HG02763 (cell line): ENCODE measurements at regions not wholly inside any gene's neighbourhood (a gene's known extent, or its start where the extent isn't known, plus 50 kb on each side); places are given as distances from the start of the nearest gene placed in this dataset.

Source experiments
- ATAC-seq: cut with Tn5 transposase; IDR thresholded peaks from one replicate; pipeline ENCODE4 v1.9.1; 2021; ENCODE audit warnings: mild to moderate bottlenecking, moderate library complexity; ENCODE audit not compliant: unreplicated experiment

GRCh38 chr5:87877495-87877894 is 391.1 kb downstream of the TMEM161B start:
- no peak for ATAC-seq

GRCh38 chr5:87877023-87877422 is 391.6 kb downstream of the TMEM161B start:
- no peak for ATAC-seq

DNA sequence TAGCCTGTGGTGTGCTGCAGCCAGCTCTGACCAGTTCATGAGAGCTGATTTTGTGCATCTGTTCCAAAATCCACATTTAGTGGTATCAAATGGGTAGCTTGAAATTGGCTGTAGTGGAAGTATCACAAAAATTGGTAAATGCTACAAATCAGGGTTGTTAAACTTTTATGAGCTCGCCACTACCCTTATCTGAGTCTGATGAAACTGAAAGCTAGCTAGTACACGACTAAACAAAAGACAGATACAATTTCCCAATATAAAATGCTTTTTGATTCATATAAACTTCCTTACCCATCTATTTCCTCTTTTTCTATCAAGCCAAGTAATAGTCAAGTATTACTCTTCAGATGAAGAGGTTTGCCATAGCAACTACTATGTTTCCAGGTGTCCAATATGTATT is 392.0 kb downstream of the TMEM161B start:
- no peak for ATAC-seq

- no peak for ATAC-seq
These were observed 395.7 kb downstream of the TMEM161B start for GRCh38 chr5:87872986-87873385.

DNA sequence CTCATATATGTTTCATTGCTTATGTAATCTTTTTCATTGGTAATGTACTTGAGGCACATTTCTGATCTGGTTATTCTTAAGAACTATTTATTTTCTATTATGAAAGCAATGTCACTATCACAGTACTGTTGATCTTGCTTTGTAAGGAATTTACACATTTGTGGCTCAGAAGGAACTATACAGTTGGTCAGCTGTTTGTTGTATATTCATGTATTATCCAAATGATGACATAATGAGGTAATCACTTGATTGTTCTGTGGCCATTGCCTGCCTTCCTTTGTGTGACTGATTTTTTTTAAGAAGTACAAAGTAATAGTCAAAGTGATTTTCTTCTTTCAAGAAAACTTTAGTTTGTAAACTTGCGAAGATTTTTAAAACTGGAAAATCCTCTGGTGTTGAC is 399.9 kb downstream of the TMEM161B start:
- no peak for ATAC-seq

GRCh38 chr5:87867281-87867680 is 401.4 kb downstream of the TMEM161B start:
- ATAC-seq = no peak

DNA sequence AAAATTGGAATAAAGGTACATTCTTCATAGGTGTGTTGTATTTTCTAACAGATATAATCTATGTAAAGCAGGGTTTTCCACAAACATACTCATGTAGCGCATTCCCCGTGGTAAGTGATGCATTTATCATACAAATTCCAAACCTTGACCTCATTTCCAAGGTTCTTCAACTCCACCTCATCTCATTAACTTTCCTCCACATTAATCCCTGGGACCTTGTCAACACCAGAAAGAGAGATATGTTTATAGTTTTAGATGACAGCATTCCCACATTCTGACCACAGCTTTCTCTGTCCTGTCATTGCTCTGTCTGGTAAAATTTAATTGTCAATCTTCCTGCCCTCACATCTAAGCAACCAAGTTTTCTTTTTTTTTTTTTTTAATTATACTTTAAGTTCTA is 415.1 kb downstream of the TMEM161B start:
- ATAC-seq = no peak

DNA sequence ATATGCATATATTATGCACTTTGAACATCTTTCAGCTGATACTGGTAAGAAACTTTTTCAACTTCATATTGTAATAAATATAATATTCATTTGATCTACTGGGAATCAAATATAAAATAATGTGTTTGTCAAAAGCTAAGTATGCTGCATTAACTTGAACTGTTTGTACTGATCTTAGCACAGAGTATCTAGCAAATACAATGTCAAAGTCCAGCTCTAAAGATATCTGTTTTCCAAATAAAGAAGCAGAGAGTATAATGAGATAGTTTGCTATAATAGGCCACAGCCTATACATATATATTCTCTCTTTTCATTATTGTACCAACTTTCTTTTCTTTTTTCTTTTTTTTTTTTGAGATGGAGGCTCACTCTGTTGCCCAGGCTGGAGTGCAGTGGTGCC is 417.0 kb downstream of the TMEM161B start:
- no peak for ATAC-seq

DNA sequence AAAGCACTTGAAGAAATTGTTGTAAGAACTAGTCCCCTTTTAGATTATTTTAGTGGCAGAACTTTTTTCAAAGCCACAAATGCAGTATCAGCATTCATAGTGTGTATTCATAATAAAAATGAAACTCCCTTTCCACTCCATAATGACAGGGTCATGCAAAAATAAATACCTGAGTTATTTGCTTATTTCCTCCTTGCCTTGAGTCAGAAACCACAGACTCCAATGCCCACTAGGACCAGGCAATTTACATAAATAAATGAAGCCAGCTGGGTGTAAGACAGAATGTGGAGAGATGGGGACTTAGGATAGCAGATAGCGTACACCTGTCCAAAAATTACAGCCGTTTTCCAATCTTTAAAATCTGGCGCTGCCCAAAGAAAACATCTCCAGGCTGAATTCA is 417.8 kb downstream of the TMEM161B start:
- ATAC-seq = no peak

- ATAC-seq = no peak
These were observed 422.9 kb downstream of the TMEM161B start for GRCh38 chr5:87845734-87846133.

DNA sequence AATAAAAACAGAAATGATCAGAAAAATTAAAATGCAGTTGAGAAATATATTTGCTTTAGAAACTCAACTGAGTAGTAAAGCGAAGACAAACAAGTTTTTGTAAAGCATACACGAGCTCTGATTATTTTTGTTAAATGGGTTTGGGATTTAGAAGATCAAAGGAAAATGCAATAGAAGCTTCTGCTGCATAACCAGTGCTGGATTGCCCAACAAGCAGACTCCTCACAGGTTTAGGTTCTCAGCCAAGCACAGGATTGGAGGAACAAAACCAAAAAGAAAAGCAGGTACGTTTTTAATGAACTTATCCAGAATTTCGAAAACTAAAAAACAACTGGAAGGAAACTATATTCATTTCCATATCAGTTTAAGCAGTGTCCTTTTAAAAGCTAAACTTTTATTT is 423.8 kb downstream of the TMEM161B start:
- no peak for ATAC-seq

DNA sequence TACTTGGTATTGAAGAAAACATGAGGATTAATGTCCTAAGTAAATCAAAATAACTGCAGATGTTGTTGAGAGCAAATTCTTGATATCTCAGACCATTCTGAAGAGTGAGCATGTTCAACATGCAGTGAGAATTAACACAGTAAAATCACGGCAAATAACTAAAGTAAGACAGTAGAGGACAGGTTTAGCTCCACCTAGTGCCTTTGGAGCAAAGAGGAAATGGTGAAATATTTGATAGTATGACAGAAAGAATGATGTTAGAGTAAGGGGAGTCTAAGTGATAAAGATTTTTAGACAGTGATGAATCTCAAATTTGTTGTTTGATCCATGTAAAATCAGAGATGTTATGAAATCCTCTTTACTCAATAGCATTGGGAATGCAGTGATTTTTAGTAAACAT is 424.2 kb downstream of the TMEM161B start:
- no peak for ATAC-seq

DNA sequence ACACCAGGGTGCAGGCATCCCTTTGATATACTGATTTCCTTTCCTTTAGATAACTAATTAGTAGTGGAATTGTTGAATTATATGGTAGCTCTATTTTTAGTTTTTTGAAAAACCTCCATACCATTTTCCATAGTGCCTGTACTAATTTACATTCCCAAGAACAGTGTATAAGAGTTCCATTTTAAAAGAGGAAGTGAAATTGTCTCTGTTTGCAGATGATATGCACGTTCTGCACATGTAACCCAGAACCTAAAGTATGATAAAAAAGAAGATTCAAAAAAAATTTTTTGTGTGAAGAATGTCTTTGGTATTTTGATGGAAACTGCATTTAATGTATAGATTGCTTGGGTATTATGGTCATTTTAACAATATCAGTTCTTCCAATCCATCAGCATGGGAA is 424.0 kb upstream of the CCNH start:
- no peak for ATAC-seq

GRCh38 chr5:87831499-87831898 is 418.8 kb upstream of the CCNH start:
- no peak for ATAC-seq

GRCh38 chr5:87829217-87829551 is 416.5 kb upstream of the CCNH start:
- ATAC-seq = no peak

GRCh38 chr5:87828545-87829216 is 416.0 kb upstream of the CCNH start:
- ATAC-seq = no peak

GRCh38 chr5:87827539-87827938 is 414.8 kb upstream of the CCNH start:
- ATAC-seq = no peak

- ATAC-seq = no peak
These were observed 413.8 kb upstream of the CCNH start for GRCh38 chr5:87826507-87826906.

GRCh38 chr5:87825583-87825982 is 412.9 kb upstream of the CCNH start:
- no peak for ATAC-seq

DNA sequence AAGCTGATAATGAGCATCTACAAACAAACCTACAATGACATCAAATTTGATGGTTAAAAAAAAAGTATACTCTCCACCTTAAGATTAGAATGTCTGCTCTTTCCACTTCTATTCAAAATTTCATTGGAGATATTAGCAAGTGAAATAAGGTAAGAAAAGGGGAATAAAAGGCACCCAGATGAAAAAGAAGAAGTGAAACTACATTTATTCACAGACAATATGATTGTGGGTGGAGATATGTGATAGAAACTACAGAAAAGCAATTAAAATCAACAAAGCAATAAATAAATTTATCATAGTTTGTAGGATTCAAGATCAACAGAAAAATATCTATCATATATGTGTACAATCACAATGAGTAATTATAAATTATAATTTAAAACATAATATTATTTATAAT is 395.1 kb upstream of the CCNH start:
- no peak for ATAC-seq

- no peak for ATAC-seq
These were observed 390.6 kb upstream of the CCNH start for GRCh38 chr5:87803352-87803751.

GRCh38 chr5:87791869-87792268 is 379.1 kb upstream of the CCNH start:
- no peak for ATAC-seq

DNA sequence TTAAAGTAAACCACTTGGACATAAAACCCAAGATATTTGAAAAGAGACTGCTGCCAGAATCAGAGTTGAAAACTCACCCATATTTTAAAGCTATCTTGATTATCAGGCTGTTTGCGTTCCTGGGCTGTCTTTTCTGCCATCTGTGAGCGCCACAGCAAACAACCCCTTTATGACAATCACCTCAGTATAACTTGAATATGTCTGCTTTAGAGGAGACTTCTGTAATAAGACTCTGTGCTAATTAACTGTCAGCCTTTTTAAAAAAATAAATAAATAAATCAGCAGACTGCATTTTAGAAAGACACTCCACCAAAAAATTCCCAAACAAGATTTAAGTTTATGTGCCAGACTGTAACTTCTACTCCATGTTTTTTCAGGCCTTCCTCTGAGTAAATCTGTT is 375.7 kb upstream of the CCNH start:
- ATAC-seq = no peak
